Erythroblast (primary cell): ENCODE measurements at regions not wholly inside any gene's neighbourhood (a gene's known extent, or its start where the extent isn't known, plus 50 kb on each side); places are given as distances from the start of the nearest gene placed in this dataset.

Experiments
- GATA1 ChIP-seq: IDR thresholded peaks from 2 replicates; pipeline ENCODE4 v1.6.1; 2011; ENCODE audit warnings: low read depth, mild to moderate bottlenecking, control low read depth, low read length, moderate library complexity
- POLR2A ChIP-seq: IDR thresholded peaks from 2 replicates; pipeline ENCODE4 v1.6.1; 2011; ENCODE audit warnings: mild to moderate bottlenecking, low read length

GRCh38 chr2:45272549-45273265, 263.5 kb upstream of the SIX2 start:
- TF ChIP-seq POLR2A (no peak), GATA1 (no peak)
